Mammary epithelial cell (primary cell): ENCODE measurements at regions not wholly inside any gene's neighbourhood (a gene's known extent, or its start where the extent isn't known, plus 50 kb on each side); places are given as distances from the start of the nearest gene placed in this dataset.

Experiments
- CTCF ChIP-seq, 2 donors: IDR thresholded peaks in 1 of 2; conservative IDR thresholded peaks in 1 of 2; 2 replicates each; pipeline ENCODE4 v1.5.1; 2011 to 2012; ENCODE audit warnings: inconsistent platforms in 2 of 2, low read length in 2 of 2, mild to moderate bottlenecking in 2 of 2, control low read depth in 1 of 2, low read depth in 1 of 2; ENCODE audit not compliant: insufficient read depth in 1 of 2; ENCODE audit errors: extremely low read depth in 1 of 2
- EZH2 ChIP-seq: IDR thresholded peaks from 2 replicates; pipeline ENCODE4 v1.6.1; 2012; ENCODE audit warnings: low read length, inconsistent platforms, borderline replicate concordance

GRCh38 chr1:234701737-234702341, 91.9 kb upstream of the IRF2BP2 start:
- TF ChIP-seq CTCF (conservative IDR thresholded peaks at IDR 0.05 in 1 of 2, IDR thresholded peaks at IDR 0.05 in 1 of 2; ENCODE audit: extremely low read depth in 1 of 2, insufficient read depth in 1 of 2, low read depth in 1 of 2, low read length in 2 of 2) (no peak), EZH2 (no peak)
